Fibroblast of villous mesenchyme (primary cell): ENCODE measurements at regions not wholly inside any gene's neighbourhood (a gene's known extent, or its start where the extent isn't known, plus 50 kb on each side); places are given as distances from the start of the nearest gene placed in this dataset.

Source experiments
- DNase-seq: peaks from one replicate; pipeline ENCODE4 v3.0.0-alpha.2; 2010; ENCODE audit warnings: low read depth
- H3K4me3 ChIP-seq: 2 replicates; pipeline ENCODE4 v1.5.1; 2011; ENCODE audit warnings: low read depth, mild to moderate bottlenecking, low read length
- CTCF ChIP-seq: IDR thresholded peaks from 2 replicates; pipeline ENCODE4 v1.5.1; 2012; ENCODE audit warnings: low read depth, mild to moderate bottlenecking, low read length; ENCODE audit not compliant: insufficient read depth

- TF ChIP-seq CTCF, result no peak
- H3K4me3 ChIP-seq, result no peak overlapping the region
- no peak for DNase-seq
These were observed 74.7 kb upstream of the NCOR2 start for GRCh38 chr12:124642105-124642504.

GRCh38 chr12:124641591-124641990, 74.2 kb upstream of the NCOR2 start:
- no peak overlapping the region for H3K4me3 ChIP-seq
- DNase-seq, result no peak
- TF ChIP-seq CTCF, result no peak

- no peak overlapping the region for H3K4me3 ChIP-seq
- no peak for TF ChIP-seq CTCF
- DNase-seq, result peak; percentile 16
These were observed 72.6 kb upstream of the NCOR2 start for GRCh38 chr12:124640056-124640455.

- no peak for TF ChIP-seq CTCF
- no peak for DNase-seq
- H3K4me3 ChIP-seq, result no peak overlapping the region
These were observed 71.9 kb upstream of the NCOR2 start for GRCh38 chr12:124639122-124639806.

GRCh38 chr12:124637581-124637981, 70.2 kb upstream of the NCOR2 start:
- TF ChIP-seq CTCF, result no peak
- DNase-seq, result no peak
- H3K4me3 ChIP-seq, result no peak overlapping the region

- no peak for TF ChIP-seq CTCF
- H3K4me3 ChIP-seq, result no peak overlapping the region
- no peak for DNase-seq
These were observed 69.8 kb upstream of the NCOR2 start for GRCh38 chr12:124637163-124637562.
